ENCODE measurements at regions not wholly inside any gene's neighbourhood (a gene's known extent, or its start where the extent isn't known, plus 50 kb on each side); places are given as distances from the start of the nearest gene placed in this dataset.

DNA sequence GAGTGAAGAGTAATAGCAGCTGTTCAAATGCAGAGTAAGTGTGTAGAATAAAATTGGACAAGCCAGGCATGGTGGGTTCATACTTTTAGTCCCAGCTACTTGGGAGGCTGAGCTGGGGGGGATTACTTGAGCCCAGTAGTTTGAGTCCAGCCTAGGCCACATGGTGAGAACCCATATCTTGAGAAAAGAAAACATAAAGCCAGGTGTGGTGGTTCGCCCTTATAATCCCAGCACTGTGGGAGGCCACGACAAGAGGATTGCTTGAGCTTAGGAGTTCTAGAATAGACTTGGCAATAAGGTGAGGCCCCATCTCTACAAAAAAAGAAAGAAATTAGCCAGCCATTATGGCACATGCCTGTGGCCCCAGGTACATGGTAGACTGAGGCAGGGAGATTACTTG is 1241.1 kb downstream of the UQCRFS1 start:
- Histone ChIP-seq H3K9ac (ENCODE audit: low read length) (no peak overlapping the region), H2BK5ac (ENCODE audit: low read length) (no peak overlapping the region), H4K8ac (ENCODE audit: low read depth, low read length) (no peak overlapping the region), H3K79me2 (ENCODE audit: control insufficient read depth, insufficient read depth, low read length) (no peaks in the 10 kb centered on the region), H2BK15ac (replicated peaks; ENCODE audit: low read depth) (no peak overlapping the region), H3K36me3 (ENCODE audit: control insufficient read depth, insufficient read depth, low read length) (no peaks in the 10 kb centered on the region), H3K79me1 (ENCODE audit: low read length) (no peaks in the 10 kb centered on the region), H3K23ac (ENCODE audit: low read length) (no peak overlapping the region), H3K56ac (ENCODE audit: low read length) (no peak overlapping the region), H4K5ac (ENCODE audit: low read length) (no peak overlapping the region), H3K4ac (ENCODE audit: low read depth, low read length) (peak overlapping the region; percentile 37), H3K4me2 (ENCODE audit: low read length) (no peak overlapping the region), H3K27ac (ENCODE audit: low read depth, low read length) (peak overlapping the region; percentile 37), H3K18ac (ENCODE audit: low read length) (peak overlapping the region; percentile 40), H2BK120ac (ENCODE audit: low read depth, low read length) (no peak overlapping the region), H3K4me1 (ENCODE audit: control insufficient read depth, low read depth, low read length) (no peaks in the 10 kb centered on the region), H3K27me3 (ENCODE audit: insufficient read depth, low read length, poor library complexity) (no peaks in the 10 kb centered on the region), H2AK5ac (ENCODE audit: low read length) (no peak overlapping the region), H3K4me3 (ENCODE audit: low read length) (no peak overlapping the region)
- WGBS (ENCODE audit: extremely low coverage, insufficient coverage, low lambda C conversion rate) = no CpG with 5 or more reads among the region's 2 CpGs
- DNase-seq = no peak

DNA sequence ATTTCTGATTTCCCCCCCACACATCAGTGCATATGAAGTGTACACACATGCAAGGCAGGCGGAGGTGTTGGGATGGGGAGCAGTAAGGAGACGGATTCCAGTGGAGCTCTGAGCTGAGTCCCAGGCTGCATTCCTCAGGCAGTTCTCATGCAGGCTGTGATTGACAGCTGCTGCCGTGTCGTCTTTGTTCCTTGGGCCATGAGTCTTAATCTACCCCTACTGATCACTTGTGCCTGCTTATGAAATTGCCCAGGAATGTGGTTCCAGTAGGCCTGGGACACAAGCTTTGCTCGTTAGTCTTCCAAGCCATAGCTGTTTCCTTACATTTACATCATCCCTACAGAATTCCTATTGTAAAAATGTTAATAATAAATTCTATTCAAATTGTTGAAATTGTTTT is 1241.9 kb downstream of the UQCRFS1 start:
- Histone ChIP-seq H3K4me1 (ENCODE audit: control insufficient read depth, low read depth, low read length) (no peaks in the 10 kb centered on the region), H3K56ac (ENCODE audit: low read length) (no peak overlapping the region), H3K79me1 (ENCODE audit: low read length) (no peaks in the 10 kb centered on the region), H3K27ac (ENCODE audit: low read depth, low read length) (no peak overlapping the region), H3K4me3 (ENCODE audit: low read length) (no peak overlapping the region), H3K4me2 (ENCODE audit: low read length) (no peak overlapping the region), H3K23ac (ENCODE audit: low read length) (no peak overlapping the region), H3K27me3 (ENCODE audit: insufficient read depth, low read length, poor library complexity) (no peaks in the 10 kb centered on the region), H2BK120ac (ENCODE audit: low read depth, low read length) (no peak overlapping the region), H3K79me2 (ENCODE audit: control insufficient read depth, insufficient read depth, low read length) (no peaks in the 10 kb centered on the region), H2BK5ac (ENCODE audit: low read length) (no peak overlapping the region), H3K36me3 (ENCODE audit: control insufficient read depth, insufficient read depth, low read length) (no peaks in the 10 kb centered on the region), H4K8ac (ENCODE audit: low read depth, low read length) (no peak overlapping the region), H4K5ac (ENCODE audit: low read length) (no peak overlapping the region), H3K9ac (ENCODE audit: low read length) (no peak overlapping the region), H3K4ac (ENCODE audit: low read depth, low read length) (no peak overlapping the region), H2BK15ac (replicated peaks; ENCODE audit: low read depth) (no peak overlapping the region), H2AK5ac (ENCODE audit: low read length) (no peak overlapping the region), H3K18ac (ENCODE audit: low read length) (no peak overlapping the region)
- peak; percentile 95 for DNase-seq
- WGBS (ENCODE audit: extremely low coverage, insufficient coverage, low lambda C conversion rate) = no CpG with 5 or more reads among the region's 5 CpGs

GRCh38 chr19:27966390-27966816 is 1246.5 kb downstream of the UQCRFS1 start:
- H3K79me1 ChIP-seq (ENCODE audit: low read length) = no peaks in the 10 kb centered on the region
- no peak overlapping the region for H3K23ac ChIP-seq (ENCODE audit: low read length)
- no peak overlapping the region for H3K4ac ChIP-seq (ENCODE audit: low read depth, low read length)
- H3K18ac ChIP-seq (ENCODE audit: low read length) = no peak overlapping the region
- no peak overlapping the region for H3K27ac ChIP-seq (ENCODE audit: low read depth, low read length)
- no peak overlapping the region for H2BK5ac ChIP-seq (ENCODE audit: low read length)
- DNase-seq = peak; percentile 25
- no peak overlapping the region for H4K8ac ChIP-seq (ENCODE audit: low read depth, low read length)
- no peak overlapping the region for H2BK15ac ChIP-seq (replicated peaks; ENCODE audit: low read depth)
- H4K5ac ChIP-seq (ENCODE audit: low read length) = no peak overlapping the region
- H3K4me2 ChIP-seq (ENCODE audit: low read length) = no peak overlapping the region
- H3K56ac ChIP-seq (ENCODE audit: low read length) = no peak overlapping the region
- H3K36me3 ChIP-seq (ENCODE audit: control insufficient read depth, insufficient read depth, low read length) = no peaks in the 10 kb centered on the region
- no peaks in the 10 kb centered on the region for H3K27me3 ChIP-seq (ENCODE audit: insufficient read depth, low read length, poor library complexity)
- no CpG with 5 or more reads among the region's 2 CpGs for WGBS (ENCODE audit: extremely low coverage, insufficient coverage, low lambda C conversion rate)
- no peaks in the 10 kb centered on the region for H3K79me2 ChIP-seq (ENCODE audit: control insufficient read depth, insufficient read depth, low read length)
- no peak overlapping the region for H3K4me3 ChIP-seq (ENCODE audit: low read length)
- no peak overlapping the region for H2BK120ac ChIP-seq (ENCODE audit: low read depth, low read length)
- no peak overlapping the region for H2AK5ac ChIP-seq (ENCODE audit: low read length)
- no peak overlapping the region for H3K9ac ChIP-seq (ENCODE audit: low read length)
- H3K4me1 ChIP-seq (ENCODE audit: control insufficient read depth, low read depth, low read length) = no peaks in the 10 kb centered on the region

DNA sequence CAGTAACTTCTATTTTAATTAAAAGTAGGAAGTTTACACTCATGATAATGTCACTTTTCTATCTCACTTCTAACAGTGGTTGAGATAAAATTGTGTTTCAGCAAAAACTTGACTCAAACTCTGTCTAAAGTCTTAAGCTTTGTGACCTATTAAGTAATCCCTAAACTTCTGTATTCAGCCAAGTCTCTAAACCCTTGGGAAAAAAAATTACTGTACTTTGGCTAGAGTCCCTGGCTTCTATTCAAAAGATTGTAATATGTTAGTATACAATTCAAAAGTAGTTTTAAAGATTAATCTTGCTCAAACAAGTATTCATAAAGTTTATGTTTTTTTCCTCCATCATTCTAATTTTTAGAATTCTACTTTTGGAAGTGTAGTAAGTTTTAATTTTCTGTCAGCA is 1248.8 kb downstream of the UQCRFS1 start:
- no peak overlapping the region for H2BK15ac ChIP-seq (replicated peaks; ENCODE audit: low read depth)
- no peak overlapping the region for H2BK120ac ChIP-seq (ENCODE audit: low read depth, low read length)
- no peaks in the 10 kb centered on the region for H3K4me1 ChIP-seq (ENCODE audit: control insufficient read depth, low read depth, low read length)
- no peak overlapping the region for H3K27ac ChIP-seq (ENCODE audit: low read depth, low read length)
- H3K4me2 ChIP-seq (ENCODE audit: low read length) = no peak overlapping the region
- H4K5ac ChIP-seq (ENCODE audit: low read length) = no peak overlapping the region
- DNase-seq = no peak
- no peak overlapping the region for H3K4ac ChIP-seq (ENCODE audit: low read depth, low read length)
- H3K23ac ChIP-seq (ENCODE audit: low read length) = no peak overlapping the region
- H3K18ac ChIP-seq (ENCODE audit: low read length) = no peak overlapping the region
- no peak overlapping the region for H3K9ac ChIP-seq (ENCODE audit: low read length)
- no peaks in the 10 kb centered on the region for H3K27me3 ChIP-seq (ENCODE audit: insufficient read depth, low read length, poor library complexity)
- no peak overlapping the region for H2AK5ac ChIP-seq (ENCODE audit: low read length)
- H3K79me1 ChIP-seq (ENCODE audit: low read length) = no peaks in the 10 kb centered on the region
- H3K56ac ChIP-seq (ENCODE audit: low read length) = no peak overlapping the region
- no peak overlapping the region for H3K4me3 ChIP-seq (ENCODE audit: low read length)
- H4K8ac ChIP-seq (ENCODE audit: low read depth, low read length) = no peak overlapping the region
- H3K79me2 ChIP-seq (ENCODE audit: control insufficient read depth, insufficient read depth, low read length) = no peaks in the 10 kb centered on the region
- no peak overlapping the region for H2BK5ac ChIP-seq (ENCODE audit: low read length)
- no peaks in the 10 kb centered on the region for H3K36me3 ChIP-seq (ENCODE audit: control insufficient read depth, insufficient read depth, low read length)

- no peak overlapping the region for H3K56ac ChIP-seq (ENCODE audit: low read length)
- H4K5ac ChIP-seq (ENCODE audit: low read length) = no peak overlapping the region
- H3K79me1 ChIP-seq (ENCODE audit: low read length) = no peaks in the 10 kb centered on the region
- H3K27ac ChIP-seq (ENCODE audit: low read depth, low read length) = no peak overlapping the region
- H3K4me2 ChIP-seq (ENCODE audit: low read length) = no peak overlapping the region
- H2BK5ac ChIP-seq (ENCODE audit: low read length) = no peak overlapping the region
- no peak overlapping the region for H3K4ac ChIP-seq (ENCODE audit: low read depth, low read length)
- H2AK5ac ChIP-seq (ENCODE audit: low read length) = no peak overlapping the region
- no peaks in the 10 kb centered on the region for H3K36me3 ChIP-seq (ENCODE audit: control insufficient read depth, insufficient read depth, low read length)
- no peaks in the 10 kb centered on the region for H3K4me1 ChIP-seq (ENCODE audit: control insufficient read depth, low read depth, low read length)
- no peak overlapping the region for H2BK120ac ChIP-seq (ENCODE audit: low read depth, low read length)
- no peak overlapping the region for H2BK15ac ChIP-seq (replicated peaks; ENCODE audit: low read depth)
- no peak overlapping the region for H3K18ac ChIP-seq (ENCODE audit: low read length)
- H3K9ac ChIP-seq (ENCODE audit: low read length) = no peak overlapping the region
- H4K8ac ChIP-seq (ENCODE audit: low read depth, low read length) = no peak overlapping the region
- WGBS (ENCODE audit: extremely low coverage, insufficient coverage, low lambda C conversion rate) = no CpG with 5 or more reads among the region's 3 CpGs
- no peaks in the 10 kb centered on the region for H3K27me3 ChIP-seq (ENCODE audit: insufficient read depth, low read length, poor library complexity)
- DNase-seq = no peak
- H3K4me3 ChIP-seq (ENCODE audit: low read length) = no peak overlapping the region
- H3K79me2 ChIP-seq (ENCODE audit: control insufficient read depth, insufficient read depth, low read length) = no peaks in the 10 kb centered on the region
- H3K23ac ChIP-seq (ENCODE audit: low read length) = no peak overlapping the region
These were observed 1250.7 kb downstream of the UQCRFS1 start for GRCh38 chr19:27962264-27962663.

Data from mesendoderm (in vitro differentiated cells).